Stimulated activated CD4-positive, alpha-beta T cell treated with anti-CD3 and anti-CD28 coated beads, Interleukin-4, amount 100 ng/mL, for 48 hours (primary cell): ENCODE measurements at regions not wholly inside any gene's neighbourhood (a gene's known extent, or its start where the extent isn't known, plus 50 kb on each side); places are given as distances from the start of the nearest gene placed in this dataset.
"Not testable (repeated sequence)": the region's sequence is repeated elsewhere in the genome, so short reads cannot be mapped to it uniquely, and the experiment has no call there.

ENCODE experiments used
- DNase-seq, 2 donors: peaks; one replicate each; pipeline ENCODE4 v3.0.0-alpha.2; 2020; ENCODE audit warnings: low read depth in 2 of 2

- DNase-seq: no peak
Measured at GRCh38 chr15:63434576-63435186, 53.0 kb upstream of the CA12 start.

- DNase-seq: no peak
Measured at GRCh38 chr15:63435204-63435820, 53.7 kb upstream of the CA12 start.

GRCh38 chr15:63436341-63436740 lies 54.7 kb upstream of the CA12 start:
- DNase-seq: no peak

- DNase-seq: peak; percentile 49 to 67
Measured at GRCh38 chr15:63436872-63437375, 55.3 kb upstream of the CA12 start.

- DNase-seq: no peak
Measured at GRCh38 chr15:63439536-63440264, 58.1 kb upstream of the CA12 start.

- DNase-seq: no peak
Measured at GRCh38 chr15:63440265-63440648, 58.6 kb upstream of the CA12 start.

GRCh38 chr15:63440756-63441155 lies 59.1 kb upstream of the CA12 start:
- no peak for DNase-seq

GRCh38 chr15:63441266-63441665 lies 59.6 kb upstream of the CA12 start:
- DNase-seq: no peak

- no peak for DNase-seq
Measured at GRCh38 chr15:63442080-63442479, 60.4 kb upstream of the CA12 start.

GRCh38 chr15:63444611-63445010 lies 59.8 kb upstream of the USP3 start:
- no peak for DNase-seq

GRCh38 chr15:63446255-63446654 lies 58.1 kb upstream of the USP3 start:
- DNase-seq: no peak

GRCh38 chr15:63447017-63447676 lies 57.2 kb upstream of the USP3 start:
- DNase-seq: no peak

- DNase-seq: no peak
Measured at GRCh38 chr15:63448266-63448665, 56.1 kb upstream of the USP3 start.

GRCh38 chr15:63448872-63449555 lies 55.4 kb upstream of the USP3 start:
- not testable (repeated sequence) for DNase-seq

GRCh38 chr15:63449731-63450130 lies 54.7 kb upstream of the USP3 start:
- no peak for DNase-seq

- no peak for DNase-seq
Measured at GRCh38 chr15:63450884-63451225, 53.5 kb upstream of the USP3 start.

GRCh38 chr15:63451671-63452315 lies 52.6 kb upstream of the USP3 start:
- no peak for DNase-seq

GRCh38 chr15:63452552-63453136 lies 51.7 kb upstream of the USP3 start:
- no peak for DNase-seq

- no peak for DNase-seq
Measured at GRCh38 chr15:63453186-63453905, 51.0 kb upstream of the USP3 start.

GRCh38 chr15:63454503-63455211 lies 49.7 kb upstream of the USP3 start:
- DNase-seq: no peak
